HEK293 (cell line): ENCODE measurements at regions not wholly inside any gene's neighbourhood (a gene's known extent, or its start where the extent isn't known, plus 50 kb on each side); places are given as distances from the start of the nearest gene placed in this dataset.

Experiments used
- CTCF ChIA-PET: fragments of 350-600 bp; formaldehyde crosslinking; extraction: SDS; loops from one replicate; lab custom pipeline; 2021; ENCODE audit warnings: antibody characterized with exemption; lab: Yijun Ruan, JAX
- POLR2A ChIA-PET: fragments of 300-600 bp; formaldehyde crosslinking; extraction: SDS; loops from one replicate; lab custom pipeline; 2020; ENCODE audit warnings: antibody characterized with exemption, inconsistent platforms; lab: Yijun Ruan, JAX
- H3K27ac ChIP-seq: fragments of 200-500 bp; sonication (Bioruptor generic); 2 replicates; pipeline ENCODE4 v1.5.1; 2014; ENCODE audit warnings: low read depth, low read length, control low read depth, inconsistent platforms; ENCODE audit errors: extremely low read depth
- H3K36me3 ChIP-seq, 2 experiments: fragments of 200-500 bp in 1 of 2; sonication (Bioruptor generic) in 1 of 2; 1 replicate in 1 of 2; 2 replicates in 1 of 2; pipeline ENCODE4 v1.5.1; 2014 to 2017; ENCODE audit warnings: inconsistent platforms in 2 of 2, low read length in 2 of 2; ENCODE audit not compliant: control insufficient read depth in 2 of 2, insufficient read depth in 1 of 2
- H3K4me1 ChIP-seq: fragments of 200-500 bp; sonication (Bioruptor generic); 2 replicates; pipeline ENCODE4 v1.5.1; 2014; ENCODE audit warnings: mild to moderate bottlenecking, low read length, inconsistent platforms; ENCODE audit not compliant: control insufficient read depth, insufficient read depth
- H3K4me3 ChIP-seq: 2 replicates; pipeline ENCODE4 v1.5.1; 2011; ENCODE audit warnings: low read depth, mild to moderate bottlenecking, control low read depth, low read length, moderate library complexity
- H3K9me3 ChIP-seq: fragments of 200-500 bp; sonication (Bioruptor generic); 2 replicates; pipeline ENCODE4 v1.5.1; 2014; ENCODE audit warnings: low read depth, low read length, inconsistent platforms; ENCODE audit not compliant: control insufficient read depth, insufficient read depth
- GFI1B ChIP-seq: fragments of 450-650 bp; formaldehyde crosslinking; IDR thresholded peaks from 2 replicates; pipeline ENCODE4 v1.5.1; 2016; ENCODE audit warnings: missing biosample characterization, missing genetic modification characterization
- KLF9 ChIP-seq: fragments of 450-650 bp; formaldehyde crosslinking; IDR thresholded peaks from 2 replicates; pipeline ENCODE4 v1.5.1; 2016; ENCODE audit warnings: missing biosample characterization, missing genetic modification characterization, low read depth
- TSHZ1 ChIP-seq: fragments of 450-650 bp; formaldehyde crosslinking; IDR thresholded peaks from 2 replicates; pipeline ENCODE4 v1.5.1; 2016; ENCODE audit warnings: missing biosample characterization, missing genetic modification characterization, borderline replicate concordance
- YY2 ChIP-seq: fragments of 450-650 bp; formaldehyde crosslinking; IDR thresholded peaks from 2 replicates; pipeline ENCODE4 v1.5.1; 2016; ENCODE audit warnings: missing biosample characterization, missing genetic modification characterization
- ZBTB48 ChIP-seq: fragments of 450-650 bp; formaldehyde crosslinking; IDR thresholded peaks from 2 replicates; pipeline ENCODE4 v1.5.1; 2016; ENCODE audit warnings: missing biosample characterization, missing genetic modification characterization
- ZIC2 ChIP-seq: fragments of 450-650 bp; formaldehyde crosslinking; IDR thresholded peaks from 2 replicates; pipeline ENCODE4 v1.5.1; 2016; ENCODE audit warnings: missing biosample characterization, missing genetic modification characterization
- ZNF112 ChIP-seq: fragments of 450-650 bp; formaldehyde crosslinking; IDR thresholded peaks from 2 replicates; pipeline ENCODE4 v1.5.0; 2017; ENCODE audit warnings: missing biosample characterization, missing genetic modification characterization
- ZNF121 ChIP-seq: fragments of 450-650 bp; formaldehyde crosslinking; IDR thresholded peaks from 2 replicates; pipeline ENCODE4 v1.5.1; 2016; ENCODE audit warnings: missing biosample characterization, missing genetic modification characterization
- ZNF140 ChIP-seq: fragments of 450-650 bp; formaldehyde crosslinking; IDR thresholded peaks from 2 replicates; pipeline ENCODE4 v1.5.1; 2016; ENCODE audit warnings: missing biosample characterization, missing genetic modification characterization
- ZNF211 ChIP-seq: fragments of 450-650 bp; formaldehyde crosslinking; IDR thresholded peaks from 2 replicates; pipeline ENCODE4 v1.5.1; 2016; ENCODE audit warnings: low read depth, missing biosample characterization, missing genetic modification characterization
- ZNF239 ChIP-seq: fragments of 450-650 bp; formaldehyde crosslinking; IDR thresholded peaks from 2 replicates; pipeline ENCODE4 v1.5.1; 2016; ENCODE audit warnings: missing biosample characterization, missing genetic modification characterization
- ZNF24 ChIP-seq: fragments of 450-650 bp; formaldehyde crosslinking; IDR thresholded peaks from 2 replicates; pipeline ENCODE4 v1.5.1; 2016; ENCODE audit warnings: missing biosample characterization, missing genetic modification characterization
- ZNF248 ChIP-seq: fragments of 450-650 bp; formaldehyde crosslinking; IDR thresholded peaks from 2 replicates; pipeline ENCODE4 v1.5.1; 2017; ENCODE audit warnings: missing biosample characterization, missing genetic modification characterization
- ZNF280D ChIP-seq: fragments of 450-650 bp; formaldehyde crosslinking; IDR thresholded peaks from 2 replicates; pipeline ENCODE4 v1.5.1; 2016; ENCODE audit warnings: missing biosample characterization, missing genetic modification characterization
- ZNF391 ChIP-seq: fragments of 450-650 bp; formaldehyde crosslinking; IDR thresholded peaks from 2 replicates; pipeline ENCODE4 v1.5.1; 2016; ENCODE audit warnings: low read depth, missing biosample characterization, missing genetic modification characterization, borderline replicate concordance
- ZNF488 ChIP-seq: fragments of 450-650 bp; formaldehyde crosslinking; IDR thresholded peaks from 2 replicates; pipeline ENCODE4 v1.5.1; 2016; ENCODE audit warnings: missing biosample characterization, missing genetic modification characterization
- ZNF513 ChIP-seq: fragments of 450-650 bp; IDR thresholded peaks from 2 replicates; pipeline ENCODE4 v1.5.1; 2018; ENCODE audit warnings: missing biosample characterization, missing genetic modification characterization
- ZNF560 ChIP-seq: fragments of 450-650 bp; formaldehyde crosslinking; IDR thresholded peaks from 2 replicates; pipeline ENCODE4 v1.5.1; 2017; ENCODE audit warnings: missing biosample characterization, missing genetic modification characterization, borderline replicate concordance
- ZNF571 ChIP-seq: fragments of 450-650 bp; formaldehyde crosslinking; IDR thresholded peaks from 2 replicates; pipeline ENCODE4 v1.5.0; 2017; ENCODE audit warnings: missing biosample characterization, missing genetic modification characterization
- ZNF580 ChIP-seq: fragments of 450-650 bp; formaldehyde crosslinking; IDR thresholded peaks from 2 replicates; pipeline ENCODE4 v1.5.1; 2016; ENCODE audit warnings: missing biosample characterization, missing genetic modification characterization
- ZNF658 ChIP-seq: fragments of 450-650 bp; formaldehyde crosslinking; IDR thresholded peaks from 2 replicates; pipeline ENCODE4; 2016; ENCODE audit warnings: missing biosample characterization, missing genetic modification characterization
- ZNF777 ChIP-seq: fragments of 450-650 bp; formaldehyde crosslinking; IDR thresholded peaks from 2 replicates; pipeline ENCODE4 v1.5.1; 2017; ENCODE audit warnings: missing biosample characterization, missing genetic modification characterization, borderline replicate concordance
- ZNF791 ChIP-seq: fragments of 450-650 bp; formaldehyde crosslinking; IDR thresholded peaks from 2 replicates; pipeline ENCODE4 v1.5.1; 2016; ENCODE audit warnings: missing biosample characterization, missing genetic modification characterization
- ZSCAN18 ChIP-seq: fragments of 450-650 bp; formaldehyde crosslinking; IDR thresholded peaks from 2 replicates; pipeline ENCODE4 v1.5.1; 2016; ENCODE audit warnings: missing biosample characterization, missing genetic modification characterization
- ZSCAN5A ChIP-seq: fragments of 450-650 bp; formaldehyde crosslinking; IDR thresholded peaks from 2 replicates; pipeline ENCODE4 v1.5.1; 2016; ENCODE audit warnings: missing biosample characterization, missing genetic modification characterization

- CTCF ChIA-PET = interaction anchor here (0.6 to 3.9 kb wide), 7 partner anchors 9 to 700 kb away, joined by 3 to 43 read pairs (median 4); no protein-coding TSS in a partner anchor
- no peak overlapping the region for H3K4me3 ChIP-seq
- TF ChIP-seq ZNF777 (tag by site-specific recombination) = peak; percentile 31; the same call in 1 of the 2 replicates
- no peak for TF ChIP-seq ZNF140
- TF ChIP-seq ZSCAN18 (tag by site-specific recombination) = 0 out of 2 replicates have a peak, but pooled peaks have one; percentile 48
- peak; percentile 59; the same call in 1 of the 2 replicates for TF ChIP-seq ZNF211 (tag by site-specific recombination)
- 0 out of 2 replicates have a peak, but pooled peaks have one; percentile 51 for TF ChIP-seq ZNF791 (tag by site-specific recombination)
- no peak for TF ChIP-seq ZNF513 (tag by site-specific recombination)
- TF ChIP-seq ZNF580 (tag by site-specific recombination) = no peak
- peak; percentile 4; the same call in 1 of the 2 replicates for TF ChIP-seq ZNF112
- TF ChIP-seq ZNF24 (tag by site-specific recombination) = no peak
- TF ChIP-seq ZNF239 (tag by site-specific recombination) = peak; percentile 65; the same call in 1 of the 2 replicates
- 0 out of 2 replicates have a peak, but pooled peaks have one; percentile 54 for TF ChIP-seq ZNF571 (tag by site-specific recombination)
- no peak for TF ChIP-seq ZNF560
- no peak for TF ChIP-seq ZNF658 (tag by site-specific recombination)
- no peak for TF ChIP-seq ZIC2 (tag by site-specific recombination)
- TF ChIP-seq ZSCAN5A (tag by site-specific recombination) = no peak
- 0 out of 2 replicates have a peak, but pooled peaks have one; percentile 17 for TF ChIP-seq YY2
- no peak for TF ChIP-seq ZNF280D (tag by site-specific recombination)
- TF ChIP-seq TSHZ1 (tag by site-specific recombination) = no peak
- peak; percentile 49; the same call in 1 of the 2 replicates for TF ChIP-seq ZNF488
- no peak for TF ChIP-seq ZNF391
- peak; percentile 9; the same call in 1 of the 2 replicates for TF ChIP-seq ZNF121
- TF ChIP-seq GFI1B = no peak
- 0 out of 2 replicates have a peak, but pooled peaks have one; percentile 24 for TF ChIP-seq ZNF248
- TF ChIP-seq ZBTB48 = no peak
- TF ChIP-seq KLF9 (tag by site-specific recombination) = no peak; the same call in 1 of the 2 replicates
Measured at GRCh38 chr18:24735624-24736231, 275.3 kb downstream of the HRH4 start.

More at GRCh38 chr18:24735624-24736231, 275.3 kb downstream of the HRH4 start:
- POLR2A ChIA-PET = no interaction called here
- H3K9me3 ChIP-seq = no peaks in the 10 kb centered on the region
- no peaks in the 10 kb centered on the region for H3K4me1 ChIP-seq
- no peaks in the 10 kb centered on the region; a peak in 1 of 3 replicates for H3K36me3 ChIP-seq
- H3K27ac ChIP-seq = no peak overlapping the region
